Sigmoid colon (tissue), 6 donors: ENCODE measurements at regions not wholly inside any gene's neighbourhood (a gene's known extent, or its start where the extent isn't known, plus 50 kb on each side); places are given as distances from the start of the nearest gene placed in this dataset.

Experiments used
- DNase-seq: peaks from one replicate; pipeline ENCODE4 v3.0.0-alpha.2; 2019
- H3K27ac ChIP-seq, 4 donors: fragments of 200-600 bp; sonication (generic); one replicate each; pipeline ENCODE4 v1.5.1; 2016 to 2019; ENCODE audit warnings: mild to moderate bottlenecking in 1 of 4
- H3K27me3 ChIP-seq, 3 donors: fragments of 200-600 bp; sonication (generic); one replicate each; pipeline ENCODE4 v1.5.1; 2019; ENCODE audit warnings: mild to moderate bottlenecking in 1 of 3
- H3K36me3 ChIP-seq, 4 donors: fragments of 200-600 bp; sonication (generic); one replicate each; pipeline ENCODE4 v1.5.1; 2016 to 2019
- H3K4me1 ChIP-seq, 4 donors: fragments of 200-600 bp; sonication (generic); one replicate each; pipeline ENCODE4 v1.5.1; 2017 to 2019
- H3K4me3 ChIP-seq, 4 donors: fragments of 200-600 bp; sonication (generic); one replicate each; pipeline ENCODE4 v1.5.1; 2017 to 2019; ENCODE audit warnings: mild to moderate bottlenecking in 2 of 4, moderate library complexity in 1 of 4
- H3K9me3 ChIP-seq, 4 donors: fragments of 200-600 bp in 3 of 4; sonication (generic) in 3 of 4; one replicate each; pipeline versions ENCODE4 v1.5.1 to v1.6.1; 2013 to 2019
- EP300 ChIP-seq, 4 donors: sonication (generic); formaldehyde crosslinking; IDR thresholded peaks; one replicate each; pipeline ENCODE4 v1.6.1; 2017; ENCODE audit warnings: antibody characterized with exemption in 4 of 4
- POLR2A ChIP-seq, 2 donors: fragments of 450-650 bp; IDR thresholded peaks; one replicate each; pipeline ENCODE4 v1.6.1; 2016; ENCODE audit warnings: antibody characterized with exemption in 2 of 2, mild to moderate bottlenecking in 2 of 2, moderate library complexity in 2 of 2
- POLR2AphosphoS5 ChIP-seq, 4 donors: sonication (generic); formaldehyde crosslinking; IDR thresholded peaks; one replicate each; pipeline ENCODE4 v1.6.1; 2017; ENCODE audit warnings: antibody characterized with exemption in 4 of 4
- WGBS, 2 donors: extraction: QIAGEN DNeasy Blood & Tissue Kit; methylation state at CpG; one replicate each; pipeline ENCODE4 v1.1.7; 2013; 5-methylcytosine and 5-hydroxymethylcytosine counted together
- intact Hi-C: fragments of 100-400 bp; cut with DNase I; formaldehyde crosslinking; loops from one replicate; pipeline ENCODE4 v1.15.1; 2023
- TF ChIP-seq, protein P1 (sequence below), 4 experiments: fragments of 450-650 bp in 3 of 4; fragments of 200-600 bp in 1 of 4; IDR thresholded peaks; one replicate each; pipeline ENCODE4 v1.5.1; 2016 to 2019; ENCODE audit warnings: antibody characterized with exemption in 4 of 4, mild to moderate bottlenecking in 3 of 4, moderate library complexity in 2 of 4
- donor health status: healthy with polysubstance abuse.
- donor health status: healthy.

- TF ChIP-seq, protein P1, sequence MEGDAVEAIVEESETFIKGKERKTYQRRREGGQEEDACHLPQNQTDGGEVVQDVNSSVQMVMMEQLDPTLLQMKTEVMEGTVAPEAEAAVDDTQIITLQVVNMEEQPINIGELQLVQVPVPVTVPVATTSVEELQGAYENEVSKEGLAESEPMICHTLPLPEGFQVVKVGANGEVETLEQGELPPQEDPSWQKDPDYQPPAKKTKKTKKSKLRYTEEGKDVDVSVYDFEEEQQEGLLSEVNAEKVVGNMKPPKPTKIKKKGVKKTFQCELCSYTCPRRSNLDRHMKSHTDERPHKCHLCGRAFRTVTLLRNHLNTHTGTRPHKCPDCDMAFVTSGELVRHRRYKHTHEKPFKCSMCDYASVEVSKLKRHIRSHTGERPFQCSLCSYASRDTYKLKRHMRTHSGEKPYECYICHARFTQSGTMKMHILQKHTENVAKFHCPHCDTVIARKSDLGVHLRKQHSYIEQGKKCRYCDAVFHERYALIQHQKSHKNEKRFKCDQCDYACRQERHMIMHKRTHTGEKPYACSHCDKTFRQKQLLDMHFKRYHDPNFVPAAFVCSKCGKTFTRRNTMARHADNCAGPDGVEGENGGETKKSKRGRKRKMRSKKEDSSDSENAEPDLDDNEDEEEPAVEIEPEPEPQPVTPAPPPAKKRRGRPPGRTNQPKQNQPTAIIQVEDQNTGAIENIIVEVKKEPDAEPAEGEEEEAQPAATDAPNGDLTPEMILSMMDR (IDR thresholded peaks at IDR 0.05) = no peak
- no peak for TF ChIP-seq EP300 (IDR thresholded peaks at IDR 0.05)
- TF ChIP-seq POLR2A (IDR thresholded peaks at IDR 0.05) = no peak
- TF ChIP-seq POLR2AphosphoS5 (IDR thresholded peaks at IDR 0.05) = no peak
- DNase-seq = no peak
- Histone ChIP-seq H3K9me3 (no peaks in the 10 kb centered on the region), H3K27ac (no peak overlapping the region), H3K4me1 (no peaks in the 10 kb centered on the region), H3K36me3 (no peaks in the 10 kb centered on the region), H3K4me3 (no peak overlapping the region), H3K27me3 (no peaks in the 10 kb centered on the region)
- 16 to 50% methylated on average over 1 of the region's 1 CpG for WGBS, 2 donors
- intact Hi-C loops = no loop called here
Observed at GRCh38 chr17:53483704-53484103, 339.0 kb upstream of the KIF2B start.

GRCh38 chr17:53475002-53475401, 347.7 kb upstream of the KIF2B start:
- H3K9me3 ChIP-seq = no peaks in the 10 kb centered on the region
- no peaks in the 10 kb centered on the region for H3K36me3 ChIP-seq
- no peak overlapping the region for H3K27ac ChIP-seq
- H3K4me3 ChIP-seq = no peak overlapping the region
- no peak for DNase-seq
- H3K27me3 ChIP-seq = no peaks in the 10 kb centered on the region
- no peaks in the 10 kb centered on the region for H3K4me1 ChIP-seq
- WGBS, 2 donors = 79 to 87% methylated on average over 3 of the region's 3 CpGs
- TF ChIP-seq POLR2A (IDR thresholded peaks at IDR 0.05) = no peak
- no peak for TF ChIP-seq POLR2AphosphoS5 (IDR thresholded peaks at IDR 0.05)
- TF ChIP-seq, protein P1 (IDR thresholded peaks at IDR 0.05) = no peak
- TF ChIP-seq EP300 (IDR thresholded peaks at IDR 0.05) = no peak
- intact Hi-C loops = no loop called here

GRCh38 chr17:53472586-53472985, 350.1 kb upstream of the KIF2B start:
- WGBS, 2 donors = 93 to 96% methylated on average over 1 of the region's 1 CpG
- Histone ChIP-seq H3K4me1 (no peaks in the 10 kb centered on the region), H3K9me3 (no peaks in the 10 kb centered on the region), H3K27me3 (no peaks in the 10 kb centered on the region), H3K27ac (no peak overlapping the region), H3K36me3 (no peaks in the 10 kb centered on the region), H3K4me3 (no peak overlapping the region)
- intact Hi-C loops = no loop called here
- no peak for DNase-seq
- TF ChIP-seq POLR2AphosphoS5 (IDR thresholded peaks at IDR 0.05) (no peak), POLR2A (IDR thresholded peaks at IDR 0.05) (no peak), EP300 (IDR thresholded peaks at IDR 0.05) (no peak)
- TF ChIP-seq, protein P1 (IDR thresholded peaks at IDR 0.05) = no peak

DNA sequence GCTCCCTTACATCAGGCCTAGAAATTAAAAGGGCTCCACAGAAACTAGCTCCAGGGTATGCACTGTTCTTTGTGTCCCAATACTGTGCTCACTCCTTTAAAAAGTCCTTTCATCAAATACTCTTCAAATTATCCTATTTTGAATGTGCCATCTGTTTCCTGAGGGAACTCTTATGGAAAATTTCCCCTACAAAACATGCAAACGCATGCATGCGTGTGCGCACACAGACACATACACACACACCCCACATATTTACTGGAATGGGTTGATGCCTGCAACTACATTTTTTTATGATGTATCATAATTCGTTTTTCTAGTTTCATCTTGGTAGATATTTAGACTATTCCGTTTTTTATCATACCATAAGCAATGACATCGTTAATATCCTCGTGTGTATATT, 351.2 kb upstream of the KIF2B start:
- Histone ChIP-seq H3K4me1 (no peaks in the 10 kb centered on the region), H3K36me3 (no peaks in the 10 kb centered on the region), H3K4me3 (no peak overlapping the region), H3K27me3 (no peaks in the 10 kb centered on the region), H3K27ac (no peak overlapping the region), H3K9me3 (no peaks in the 10 kb centered on the region)
- intact Hi-C loops = no loop called here
- TF ChIP-seq POLR2A (IDR thresholded peaks at IDR 0.05) = no peak
- no peak for TF ChIP-seq EP300 (IDR thresholded peaks at IDR 0.05)
- TF ChIP-seq, protein P1 (IDR thresholded peaks at IDR 0.05) = no peak
- no peak for TF ChIP-seq POLR2AphosphoS5 (IDR thresholded peaks at IDR 0.05)
- 83 to 91% methylated on average over 7 of the region's 7 CpGs for WGBS, 2 donors
- no peak for DNase-seq

GRCh38 chr17:53470626-53471025, 352.1 kb upstream of the KIF2B start:
- Histone ChIP-seq H3K4me3 (no peak overlapping the region), H3K27ac (no peak overlapping the region), H3K27me3 (no peaks in the 10 kb centered on the region), H3K4me1 (no peaks in the 10 kb centered on the region), H3K36me3 (no peaks in the 10 kb centered on the region), H3K9me3 (no peaks in the 10 kb centered on the region)
- no peak for DNase-seq
- no peak for TF ChIP-seq EP300 (IDR thresholded peaks at IDR 0.05)
- TF ChIP-seq, protein P1 (IDR thresholded peaks at IDR 0.05) = no peak
- no peak for TF ChIP-seq POLR2A (IDR thresholded peaks at IDR 0.05)
- TF ChIP-seq POLR2AphosphoS5 (IDR thresholded peaks at IDR 0.05) = no peak
- intact Hi-C loops = no loop called here
- WGBS, 2 donors = 27 to 49% methylated on average over 1 of the region's 1 CpG
